HEK293 (cell line): ENCODE measurements at regions not wholly inside any gene's neighbourhood (a gene's known extent, or its start where the extent isn't known, plus 50 kb on each side); places are given as distances from the start of the nearest gene placed in this dataset.

Experiments used
- CTCF ChIA-PET: fragments of 350-600 bp; formaldehyde crosslinking; extraction: SDS; loops from one replicate; lab custom pipeline; 2021; ENCODE audit warnings: antibody characterized with exemption; lab: Yijun Ruan, JAX
- POLR2A ChIA-PET: fragments of 300-600 bp; formaldehyde crosslinking; extraction: SDS; loops from one replicate; lab custom pipeline; 2020; ENCODE audit warnings: antibody characterized with exemption, inconsistent platforms; lab: Yijun Ruan, JAX
- H3K27ac ChIP-seq: fragments of 200-500 bp; sonication (Bioruptor generic); 2 replicates; pipeline ENCODE4 v1.5.1; 2014; ENCODE audit warnings: low read depth, low read length, control low read depth, inconsistent platforms; ENCODE audit errors: extremely low read depth
- H3K36me3 ChIP-seq, 2 experiments: fragments of 200-500 bp in 1 of 2; sonication (Bioruptor generic) in 1 of 2; 1 replicate in 1 of 2; 2 replicates in 1 of 2; pipeline ENCODE4 v1.5.1; 2014 to 2017; ENCODE audit warnings: inconsistent platforms in 2 of 2, low read length in 2 of 2; ENCODE audit not compliant: control insufficient read depth in 2 of 2, insufficient read depth in 1 of 2
- H3K4me1 ChIP-seq: fragments of 200-500 bp; sonication (Bioruptor generic); 2 replicates; pipeline ENCODE4 v1.5.1; 2014; ENCODE audit warnings: mild to moderate bottlenecking, low read length, inconsistent platforms; ENCODE audit not compliant: control insufficient read depth, insufficient read depth
- H3K4me3 ChIP-seq: 2 replicates; pipeline ENCODE4 v1.5.1; 2011; ENCODE audit warnings: low read depth, mild to moderate bottlenecking, control low read depth, low read length, moderate library complexity
- H3K9me3 ChIP-seq: fragments of 200-500 bp; sonication (Bioruptor generic); 2 replicates; pipeline ENCODE4 v1.5.1; 2014; ENCODE audit warnings: low read depth, low read length, inconsistent platforms; ENCODE audit not compliant: control insufficient read depth, insufficient read depth
- GLI4 ChIP-seq: fragments of 450-650 bp; formaldehyde crosslinking; IDR thresholded peaks from 2 replicates; pipeline ENCODE4 v1.5.1; 2016; ENCODE audit warnings: missing biosample characterization, missing genetic modification characterization
- KLF1 ChIP-seq: fragments of 450-650 bp; formaldehyde crosslinking; IDR thresholded peaks from 2 replicates; pipeline ENCODE4 v1.5.1; 2016; ENCODE audit warnings: missing biosample characterization, missing genetic modification characterization
- PRDM1 ChIP-seq: fragments of 450-650 bp; formaldehyde crosslinking; IDR thresholded peaks from 2 replicates; pipeline ENCODE4; 2016; ENCODE audit warnings: missing biosample characterization, missing genetic modification characterization
- REPIN1 ChIP-seq: fragments of 450-650 bp; formaldehyde crosslinking; IDR thresholded peaks from 2 replicates; pipeline ENCODE4 v1.5.1; 2017; ENCODE audit warnings: missing biosample characterization, missing genetic modification characterization, low read depth
- WT1 ChIP-seq: fragments of 450-650 bp; formaldehyde crosslinking; IDR thresholded peaks from 2 replicates; pipeline ENCODE4 v1.5.1; 2016; ENCODE audit warnings: missing biosample characterization, missing genetic modification characterization
- ZBTB26 ChIP-seq: fragments of 450-650 bp; formaldehyde crosslinking; optimal IDR thresholded peaks from 2 replicates; pipeline ENCODE3; 2016; ENCODE audit warnings: missing biosample characterization, mild to moderate bottlenecking, missing genetic modification characterization
- ZFHX2 ChIP-seq: fragments of 450-650 bp; formaldehyde crosslinking; conservative IDR thresholded peaks from 2 replicates; pipeline ENCODE4 v1.5.1; 2016; ENCODE audit warnings: missing biosample characterization, missing genetic modification characterization
- ZFP37 ChIP-seq: fragments of 450-650 bp; formaldehyde crosslinking; IDR thresholded peaks from 2 replicates; pipeline ENCODE4 v1.5.1; 2016; ENCODE audit warnings: missing biosample characterization, missing genetic modification characterization
- ZNF138 ChIP-seq: fragments of 450-650 bp; formaldehyde crosslinking; IDR thresholded peaks from 2 replicates; pipeline ENCODE4 v1.5.1; 2016; ENCODE audit warnings: missing biosample characterization, missing genetic modification characterization, borderline replicate concordance
- ZNF26 ChIP-seq: fragments of 450-650 bp; formaldehyde crosslinking; IDR thresholded peaks from 2 replicates; pipeline ENCODE4 v1.5.1; 2016; ENCODE audit warnings: missing biosample characterization, missing genetic modification characterization
- ZNF341 ChIP-seq: fragments of 450-650 bp; formaldehyde crosslinking; IDR thresholded peaks from 2 replicates; pipeline ENCODE4; 2016; ENCODE audit warnings: low read depth, missing biosample characterization, missing genetic modification characterization
- ZNF350 ChIP-seq: fragments of 450-650 bp; formaldehyde crosslinking; IDR thresholded peaks from 2 replicates; pipeline ENCODE4 v1.5.0; 2017; ENCODE audit warnings: missing biosample characterization, mild to moderate bottlenecking, missing genetic modification characterization
- ZNF423 ChIP-seq: fragments of 450-650 bp; formaldehyde crosslinking; IDR thresholded peaks from 2 replicates; pipeline ENCODE4 v1.5.1; 2016; ENCODE audit warnings: missing biosample characterization, missing genetic modification characterization
- ZNF473 ChIP-seq: fragments of 450-650 bp; formaldehyde crosslinking; IDR thresholded peaks from 2 replicates; pipeline ENCODE4 v1.5.1; 2017; ENCODE audit warnings: missing biosample characterization, missing genetic modification characterization
- ZNF518A ChIP-seq: fragments of 450-650 bp; formaldehyde crosslinking; conservative IDR thresholded peaks from 2 replicates; pipeline ENCODE4 v1.5.1; 2016; ENCODE audit warnings: low read depth, missing biosample characterization, missing genetic modification characterization
- ZNF580 ChIP-seq: fragments of 450-650 bp; formaldehyde crosslinking; IDR thresholded peaks from 2 replicates; pipeline ENCODE4 v1.5.1; 2016; ENCODE audit warnings: missing biosample characterization, missing genetic modification characterization
- ZNF585B ChIP-seq: fragments of 450-650 bp; formaldehyde crosslinking; IDR thresholded peaks from 2 replicates; pipeline ENCODE4 v1.5.1; 2016; ENCODE audit warnings: missing biosample characterization, missing genetic modification characterization
- ZNF600 ChIP-seq: fragments of 450-650 bp; formaldehyde crosslinking; IDR thresholded peaks from 2 replicates; pipeline ENCODE4 v1.5.1; 2016; ENCODE audit warnings: missing biosample characterization, missing genetic modification characterization
- ZNF707 ChIP-seq: fragments of 450-650 bp; formaldehyde crosslinking; IDR thresholded peaks from 2 replicates; pipeline ENCODE4 v1.5.1; 2016; ENCODE audit warnings: missing biosample characterization, missing genetic modification characterization
- ZXDB ChIP-seq: fragments of 450-650 bp; formaldehyde crosslinking; IDR thresholded peaks from 2 replicates; pipeline ENCODE4 v1.5.1; 2016; ENCODE audit warnings: missing biosample characterization, missing genetic modification characterization

GRCh38 chr4:52244103-52244775, 193.1 kb downstream of the SPATA18 start:
- CTCF ChIA-PET = no interaction called here

More at GRCh38 chr4:52244103-52244775, 193.1 kb downstream of the SPATA18 start:
- POLR2A ChIA-PET = no interaction called here
- no peak overlapping the region for H3K4me3 ChIP-seq
- H3K4me1 ChIP-seq = no peaks in the 10 kb centered on the region
- H3K9me3 ChIP-seq = no peaks in the 10 kb centered on the region
- H3K36me3 ChIP-seq = no peaks in the 10 kb centered on the region
- TF ChIP-seq GLI4 (tag by site-specific recombination) (no peak), ZNF138 (no peak), ZBTB26 (no peak), WT1 (tag by site-specific recombination) (no peak), REPIN1 (no peak), ZNF473 (tag by site-specific recombination) (no peak), ZFP37 (tag by site-specific recombination) (no peak), ZNF350 (tag by site-specific recombination) (no peak), ZNF585B (tag by site-specific recombination) (no peak), ZNF341 (tag by site-specific recombination) (no peak), ZNF707 (tag by site-specific recombination) (no peak), ZNF580 (tag by site-specific recombination) (no peak), ZNF26 (tag by site-specific recombination) (no peak), ZNF518A (no peak), ZFHX2 (tag by site-specific recombination) (no peak), PRDM1 (tag by site-specific recombination) (no peak), ZNF423 (tag by site-specific recombination) (no peak), ZNF600 (tag by site-specific recombination) (no peak), KLF1 (no peak), ZXDB (no peak)
- no peak overlapping the region for H3K27ac ChIP-seq
